ENCODE measurements at regions not wholly inside any gene's neighbourhood (a gene's known extent, or its start where the extent isn't known, plus 50 kb on each side); places are given as distances from the start of the nearest gene placed in this dataset.

DNA sequence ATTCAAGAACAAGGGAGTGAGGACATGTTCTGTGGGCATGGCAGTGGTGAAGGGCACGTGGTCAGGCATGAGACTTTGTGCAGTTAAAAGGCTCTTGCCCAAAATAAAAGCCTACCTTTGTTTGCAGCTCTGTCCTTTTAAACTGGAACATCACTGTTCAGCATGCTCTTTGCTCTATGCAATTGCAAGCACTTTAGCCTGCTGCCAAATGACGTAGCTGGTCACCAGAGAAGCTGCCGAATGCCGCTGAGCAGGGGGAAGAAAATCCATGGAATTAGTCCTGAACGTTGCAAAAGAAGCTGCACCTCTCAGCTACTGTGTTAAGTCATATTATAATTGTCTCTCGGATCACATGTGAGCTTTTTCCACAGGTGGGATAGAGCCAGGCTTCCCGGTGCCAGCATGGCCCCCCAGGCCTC is 176.3 kb upstream of the DIO2 start:
- no peak for DNase-seq (ENCODE audit: extremely low spot score)
- ChIA-PET POLR2A (no interaction called here), CTCF (interaction anchor here (0.9 to 1.3 kb wide), 4 partner anchors 9 to 199 kb away, joined by 3 to 5 read pairs (median 4); no protein-coding TSS in a partner anchor)
- TF ChIP-seq, protein P1, sequence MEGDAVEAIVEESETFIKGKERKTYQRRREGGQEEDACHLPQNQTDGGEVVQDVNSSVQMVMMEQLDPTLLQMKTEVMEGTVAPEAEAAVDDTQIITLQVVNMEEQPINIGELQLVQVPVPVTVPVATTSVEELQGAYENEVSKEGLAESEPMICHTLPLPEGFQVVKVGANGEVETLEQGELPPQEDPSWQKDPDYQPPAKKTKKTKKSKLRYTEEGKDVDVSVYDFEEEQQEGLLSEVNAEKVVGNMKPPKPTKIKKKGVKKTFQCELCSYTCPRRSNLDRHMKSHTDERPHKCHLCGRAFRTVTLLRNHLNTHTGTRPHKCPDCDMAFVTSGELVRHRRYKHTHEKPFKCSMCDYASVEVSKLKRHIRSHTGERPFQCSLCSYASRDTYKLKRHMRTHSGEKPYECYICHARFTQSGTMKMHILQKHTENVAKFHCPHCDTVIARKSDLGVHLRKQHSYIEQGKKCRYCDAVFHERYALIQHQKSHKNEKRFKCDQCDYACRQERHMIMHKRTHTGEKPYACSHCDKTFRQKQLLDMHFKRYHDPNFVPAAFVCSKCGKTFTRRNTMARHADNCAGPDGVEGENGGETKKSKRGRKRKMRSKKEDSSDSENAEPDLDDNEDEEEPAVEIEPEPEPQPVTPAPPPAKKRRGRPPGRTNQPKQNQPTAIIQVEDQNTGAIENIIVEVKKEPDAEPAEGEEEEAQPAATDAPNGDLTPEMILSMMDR (IDR thresholded peaks at IDR 0.05; ENCODE audit: control extremely low read depth, extremely low read depth, low read depth, missing control alignments), result no peak

DNA sequence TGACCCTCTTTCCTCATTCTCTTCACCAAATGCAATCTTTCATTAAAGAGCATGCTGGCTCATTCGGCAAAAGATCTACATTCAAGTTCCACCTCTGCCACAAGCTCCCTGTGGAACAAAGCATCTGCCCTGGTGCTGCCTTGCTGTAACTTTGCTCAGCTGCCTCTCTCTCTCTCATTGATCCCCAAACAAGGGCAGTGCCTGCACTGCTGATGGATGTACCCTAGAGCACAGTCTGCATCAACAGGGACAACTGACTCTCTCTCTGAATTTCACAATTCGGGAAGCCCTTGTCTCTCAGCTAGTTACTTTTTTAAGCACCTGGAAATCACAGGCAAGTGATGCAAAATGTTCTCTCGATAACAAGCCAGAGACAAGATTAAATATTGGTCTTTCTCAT is 174.0 kb upstream of the DIO2 start:
- CTCF ChIA-PET, result interaction anchor here (1.5 kb wide), 1 partner anchor 12 kb away, joined by 3 read pairs; no protein-coding TSS in a partner anchor

DNA sequence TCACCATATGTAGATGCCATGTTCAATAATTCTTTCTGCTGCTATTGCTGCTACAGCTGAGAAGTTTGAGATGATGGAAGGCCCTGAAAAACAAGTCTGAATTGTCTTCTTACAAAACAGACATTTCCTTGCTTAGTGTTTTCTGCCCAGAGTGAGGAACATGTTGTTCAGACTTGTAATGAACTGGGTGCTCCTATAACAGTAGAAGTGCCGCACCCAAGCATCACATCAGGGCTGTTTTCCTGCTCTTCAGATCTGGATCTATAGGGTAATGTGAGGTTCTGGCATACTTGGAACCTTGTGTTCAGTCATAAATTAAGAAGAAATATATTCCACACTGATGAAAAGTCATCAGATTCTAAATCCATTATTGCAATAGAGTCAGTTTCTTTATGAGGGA is 171.9 kb upstream of the DIO2 start:
- ChIA-PET CTCF (no interaction called here), POLR2A (no interaction called here)
- TF ChIP-seq, protein P1 (IDR thresholded peaks at IDR 0.05; ENCODE audit: control extremely low read depth, extremely low read depth, low read depth, missing control alignments), result no peak
- no peak for DNase-seq (ENCODE audit: extremely low spot score)

More for the DNA sequence above, 174.0 kb upstream of the DIO2 start:
- POLR2A ChIA-PET, result no interaction called here
- no peak for DNase-seq (ENCODE audit: extremely low spot score)
- TF ChIP-seq, protein P1 (IDR thresholded peaks at IDR 0.05; ENCODE audit: control extremely low read depth, extremely low read depth, low read depth, missing control alignments), result no peak

DNA sequence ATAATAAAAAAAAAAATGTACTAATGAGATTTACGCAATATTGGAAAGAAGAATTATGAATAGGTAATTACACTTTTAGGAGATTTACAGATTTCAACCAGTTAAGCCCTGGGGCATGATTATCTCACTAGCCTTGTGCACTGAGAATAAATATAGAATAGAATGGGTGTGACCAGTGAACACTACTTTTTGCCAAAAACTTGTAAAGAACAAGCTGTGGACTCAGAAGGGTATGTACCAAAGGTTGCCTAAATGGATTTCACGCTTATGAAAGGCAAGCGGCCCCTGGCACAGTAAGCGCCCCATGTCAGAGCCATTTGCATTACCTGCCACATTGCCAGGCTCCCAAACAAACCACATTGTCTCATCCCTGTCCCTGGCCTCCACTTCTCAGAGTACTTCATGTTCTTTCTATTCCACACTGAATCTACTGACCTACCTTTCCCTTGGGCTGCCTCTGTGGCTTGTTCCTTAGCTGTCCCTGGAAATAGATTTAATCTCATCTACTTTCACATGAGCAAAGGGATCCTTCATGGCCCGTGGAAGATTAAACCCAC is 170.6 kb upstream of the DIO2 start:
- DNase-seq (ENCODE audit: extremely low spot score), result no peak
- TF ChIP-seq, protein P1 (IDR thresholded peaks at IDR 0.05; ENCODE audit: control extremely low read depth, extremely low read depth, low read depth, missing control alignments), result no peak
- POLR2A ChIA-PET, result no interaction called here
- CTCF ChIA-PET, result no interaction called here

DNA sequence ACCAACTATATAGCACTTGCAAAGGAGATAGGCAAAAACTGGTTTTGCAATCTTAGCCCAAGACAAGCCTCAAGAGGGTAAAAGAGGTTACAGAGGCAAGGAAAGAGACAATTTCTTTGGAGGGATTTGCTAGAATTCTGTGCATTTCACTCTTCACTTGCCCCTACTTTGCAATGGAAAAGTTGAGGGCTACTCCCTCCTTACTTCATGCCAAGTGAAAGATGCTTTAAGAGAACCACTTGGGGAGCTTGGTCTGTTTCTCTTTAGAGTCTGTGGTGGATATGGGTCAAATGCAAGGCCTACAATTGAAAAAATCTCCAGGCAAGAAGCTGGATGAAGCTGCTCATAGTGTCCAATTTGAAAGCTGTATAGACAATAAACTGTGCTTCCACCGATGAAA is 167.7 kb upstream of the DIO2 start:
- ChIA-PET CTCF (interaction anchor here (1.3 to 1.6 kb wide), 2 partner anchors 9 to 14 kb away, joined by 4 read pairs; no protein-coding TSS in a partner anchor), POLR2A (no interaction called here)
- DNase-seq (ENCODE audit: extremely low spot score), result no peak
- TF ChIP-seq, protein P1 (IDR thresholded peaks at IDR 0.05; ENCODE audit: control extremely low read depth, extremely low read depth, low read depth, missing control alignments), result no peak

DNA sequence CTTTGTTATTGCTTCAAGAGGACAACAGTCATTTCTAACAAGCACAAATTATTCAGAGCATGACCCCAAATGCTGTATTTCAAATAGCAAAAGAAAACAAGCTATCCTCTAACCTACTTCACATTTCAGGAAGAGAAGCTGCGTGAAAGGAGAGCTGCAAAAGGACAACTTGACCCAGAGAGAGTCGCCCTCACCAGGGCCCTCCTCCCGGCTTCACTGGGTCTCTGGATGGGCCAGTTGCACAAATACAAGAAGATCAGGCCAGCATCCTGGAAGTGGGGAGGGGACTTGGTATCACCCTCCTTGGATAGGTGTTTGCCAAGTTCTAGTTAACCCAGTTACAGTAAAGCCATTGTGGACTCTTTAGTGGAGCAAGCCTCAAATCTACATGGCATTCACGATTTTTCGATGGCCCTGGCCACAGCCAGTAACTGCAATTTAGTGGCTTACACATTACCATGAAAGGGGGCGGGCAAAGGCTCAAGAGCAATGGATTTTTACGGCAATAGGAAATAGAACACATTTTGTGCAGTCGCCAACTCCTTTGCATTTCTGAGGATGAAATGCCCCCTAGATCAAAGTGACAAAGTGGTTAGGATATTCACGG is 166.9 kb upstream of the DIO2 start:
- DNase-seq (ENCODE audit: extremely low spot score), result no peak
- TF ChIP-seq, protein P1 (IDR thresholded peaks at IDR 0.05; ENCODE audit: control extremely low read depth, extremely low read depth, low read depth, missing control alignments), result no peak
- CTCF ChIA-PET, result interaction anchor here (1.3 to 1.6 kb wide), 3 partner anchors 9 to 15 kb away, joined by 4 to 5 read pairs (median 4); no protein-coding TSS in a partner anchor
- POLR2A ChIA-PET, result no interaction called here

Data from GM10248 (cell line).